DMS 273 treated with DMSO at 0.1 percent for 48 hours (cell line): ENCODE measurements at regions not wholly inside any gene's neighbourhood (a gene's known extent, or its start where the extent isn't known, plus 50 kb on each side); places are given as distances from the start of the nearest gene placed in this dataset.
"Not testable (repeated sequence)": the region's sequence is repeated elsewhere in the genome, so short reads cannot be mapped to it uniquely, and the experiment has no call there.

Source experiments
- DNase-seq: peaks from one replicate; lab custom pipeline; 2025; lab: John Stamatoyannopoulos, UW

- not testable (repeated sequence) for DNase-seq
These were observed 72.7 kb upstream of the NPIPB12 start for GRCh38 chr16:29578898-29579297.

GRCh38 chr16:29581764-29582163 lies 75.6 kb upstream of the NPIPB12 start:
- DNase-seq: not testable (repeated sequence)

GRCh38 chr16:29591919-29592318 lies 71.1 kb upstream of the SPN start:
- DNase-seq: not testable (repeated sequence)

GRCh38 chr16:29594269-29594925 lies 68.7 kb upstream of the SPN start:
- not testable (repeated sequence) for DNase-seq

- DNase-seq: peak; percentile 60
These were observed 67.9 kb upstream of the SPN start for GRCh38 chr16:29594926-29595838.

- DNase-seq: not testable (repeated sequence)
These were observed 66.0 kb upstream of the SPN start for GRCh38 chr16:29597030-29597429.

GRCh38 chr16:29600111-29601000 lies 62.7 kb upstream of the SPN start:
- DNase-seq: not testable (repeated sequence)

GRCh38 chr16:29602247-29602625 lies 60.8 kb upstream of the SPN start:
- not testable (repeated sequence) for DNase-seq

- DNase-seq: not testable (repeated sequence)
These were observed 60.4 kb upstream of the SPN start for GRCh38 chr16:29602683-29603088.

- DNase-seq: peak; percentile 31
These were observed 58.2 kb upstream of the SPN start for GRCh38 chr16:29604631-29605549.

GRCh38 chr16:29605593-29606205 lies 57.3 kb upstream of the SPN start:
- not testable (repeated sequence) for DNase-seq

- not testable (repeated sequence) for DNase-seq
These were observed 56.2 kb upstream of the SPN start for GRCh38 chr16:29606669-29607427.

- peak; percentile 45 for DNase-seq
These were observed 55.6 kb upstream of the SPN start for GRCh38 chr16:29607428-29607823.

- not testable (repeated sequence) for DNase-seq
These were observed 50.4 kb upstream of the SPN start for GRCh38 chr16:29612381-29613306.
